ENCODE measurements at regions not wholly inside any gene's neighbourhood (a gene's known extent, or its start where the extent isn't known, plus 50 kb on each side); places are given as distances from the start of the nearest gene placed in this dataset.

DNA sequence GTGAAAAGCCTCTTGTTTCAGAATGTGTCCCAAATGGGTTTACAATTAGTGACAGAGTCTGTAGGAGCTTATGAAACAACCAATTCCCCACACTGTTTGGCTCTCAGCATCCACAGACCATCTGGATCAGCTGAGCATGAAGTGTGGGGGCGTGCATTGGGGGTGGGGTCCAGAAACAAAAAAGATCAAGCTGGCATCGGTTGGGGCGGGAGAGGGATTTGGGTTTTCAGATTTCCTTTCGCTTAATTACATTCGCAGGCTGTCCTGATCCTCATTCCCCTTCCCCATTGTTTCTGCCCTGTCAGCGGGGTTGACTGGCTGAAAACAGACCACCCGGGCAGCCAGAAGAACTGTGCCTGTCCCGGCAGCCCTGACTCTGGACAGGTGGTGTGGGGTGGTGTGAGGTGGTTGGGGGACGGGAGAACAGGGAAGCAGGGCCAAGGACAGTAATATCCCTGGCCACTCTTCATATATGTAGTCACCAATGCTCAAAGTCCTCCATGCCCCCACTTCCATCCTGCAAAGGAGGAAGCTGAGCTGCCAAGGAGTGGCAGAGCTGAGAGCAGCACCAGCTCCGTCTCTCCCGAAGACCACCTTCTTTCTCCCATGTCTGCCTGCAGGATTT is 92.0 kb downstream of the IER5 start:
- Histone ChIP-seq H3K79me2 (ENCODE audit: low read length) (no peaks in the 10 kb centered on the region), H3K9me3 (replicated peaks; ENCODE audit: insufficient read depth, low read length) (no peaks in the 10 kb centered on the region), H3K27ac (ENCODE audit: low read length) (no peak overlapping the region), H3K9me2 (replicated peaks; ENCODE audit: insufficient read depth, low read length) (no peaks in the 10 kb centered on the region), H3K4me1 (ENCODE audit: low read length) (no peaks in the 10 kb centered on the region), H3K27me3 (replicated peaks; ENCODE audit: insufficient read depth, low read length) (no peaks in the 10 kb centered on the region), H3K4me3 (ENCODE audit: low read length) (no peak overlapping the region), H4K20me1 (ENCODE audit: insufficient read depth, low read length) (no peaks in the 10 kb centered on the region), H3K4me2 (ENCODE audit: low read depth, low read length) (no peak overlapping the region), H3K9ac (ENCODE audit: low read length) (no peak overlapping the region), H3F3A (ENCODE audit: insufficient read depth, low read length) (no peaks in the 10 kb centered on the region), H3K36me3 (replicated peaks; ENCODE audit: insufficient read depth, low read length) (no peaks in the 10 kb centered on the region), H2AFZ (ENCODE audit: low read length) (no peak overlapping the region)
- TF ChIP-seq EZH2 (optimal IDR thresholded peaks at IDR 0.05; ENCODE audit: low read depth, low read length) (no peak), CTCF (IDR thresholded peaks at IDR 0.05; ENCODE audit: low read length) (no peak), EZH2phosphoT487 (IDR thresholded peaks at IDR 0.05; ENCODE audit: low read length) (no peak)
- DNase-seq = no peak

- no peak for DNase-seq
- H3K4me2 ChIP-seq (ENCODE audit: low read depth, low read length) = no peak overlapping the region
- no peak overlapping the region for H3K4me3 ChIP-seq (ENCODE audit: low read length)
- H3K27me3 ChIP-seq (replicated peaks; ENCODE audit: insufficient read depth, low read length) = no peaks in the 10 kb centered on the region
- H2AFZ ChIP-seq (ENCODE audit: low read length) = no peak overlapping the region
- H3K4me1 ChIP-seq (ENCODE audit: low read length) = no peaks in the 10 kb centered on the region
- no peaks in the 10 kb centered on the region for H4K20me1 ChIP-seq (ENCODE audit: insufficient read depth, low read length)
- no peak overlapping the region for H3K9ac ChIP-seq (ENCODE audit: low read length)
- no peak for TF ChIP-seq EZH2phosphoT487 (IDR thresholded peaks at IDR 0.05; ENCODE audit: low read length)
- no peak for TF ChIP-seq CTCF (IDR thresholded peaks at IDR 0.05; ENCODE audit: low read length)
- no peak for TF ChIP-seq EZH2 (optimal IDR thresholded peaks at IDR 0.05; ENCODE audit: low read depth, low read length)
- no peak overlapping the region for H3K27ac ChIP-seq (ENCODE audit: low read length)
- no peaks in the 10 kb centered on the region for H3K79me2 ChIP-seq (ENCODE audit: low read length)
- no peaks in the 10 kb centered on the region for H3K36me3 ChIP-seq (replicated peaks; ENCODE audit: insufficient read depth, low read length)
- no peaks in the 10 kb centered on the region for H3K9me2 ChIP-seq (replicated peaks; ENCODE audit: insufficient read depth, low read length)
- no peaks in the 10 kb centered on the region for H3K9me3 ChIP-seq (replicated peaks; ENCODE audit: insufficient read depth, low read length)
- no peaks in the 10 kb centered on the region for H3F3A ChIP-seq (ENCODE audit: insufficient read depth, low read length)
Observed at GRCh38 chr1:181181792-181182585, 93.5 kb downstream of the IER5 start.

- no peak for TF ChIP-seq CTCF (IDR thresholded peaks at IDR 0.05; ENCODE audit: low read length)
- no peak for TF ChIP-seq EZH2 (optimal IDR thresholded peaks at IDR 0.05; ENCODE audit: low read depth, low read length)
- no peak for TF ChIP-seq EZH2phosphoT487 (IDR thresholded peaks at IDR 0.05; ENCODE audit: low read length)
- Histone ChIP-seq H3K79me2 (ENCODE audit: low read length) (no peaks in the 10 kb centered on the region), H4K20me1 (ENCODE audit: insufficient read depth, low read length) (no peaks in the 10 kb centered on the region), H3K27me3 (replicated peaks; ENCODE audit: insufficient read depth, low read length) (no peaks in the 10 kb centered on the region), H3K27ac (ENCODE audit: low read length) (no peak overlapping the region), H3K4me2 (ENCODE audit: low read depth, low read length) (no peak overlapping the region), H2AFZ (ENCODE audit: low read length) (no peak overlapping the region), H3K9me2 (replicated peaks; ENCODE audit: insufficient read depth, low read length) (no peaks in the 10 kb centered on the region), H3K4me1 (ENCODE audit: low read length) (no peaks in the 10 kb centered on the region), H3F3A (ENCODE audit: insufficient read depth, low read length) (no peaks in the 10 kb centered on the region), H3K9me3 (replicated peaks; ENCODE audit: insufficient read depth, low read length) (no peaks in the 10 kb centered on the region), H3K36me3 (replicated peaks; ENCODE audit: insufficient read depth, low read length) (no peaks in the 10 kb centered on the region), H3K9ac (ENCODE audit: low read length) (no peak overlapping the region), H3K4me3 (ENCODE audit: low read length) (no peak overlapping the region)
- DNase-seq = no peak
Observed at GRCh38 chr1:181184621-181185020, 96.1 kb downstream of the IER5 start.

All from MM.1S (cell line).